ENCODE measurements at regions not wholly inside any gene's neighbourhood (a gene's known extent, or its start where the extent isn't known, plus 50 kb on each side); places are given as distances from the start of the nearest gene placed in this dataset.

DNA sequence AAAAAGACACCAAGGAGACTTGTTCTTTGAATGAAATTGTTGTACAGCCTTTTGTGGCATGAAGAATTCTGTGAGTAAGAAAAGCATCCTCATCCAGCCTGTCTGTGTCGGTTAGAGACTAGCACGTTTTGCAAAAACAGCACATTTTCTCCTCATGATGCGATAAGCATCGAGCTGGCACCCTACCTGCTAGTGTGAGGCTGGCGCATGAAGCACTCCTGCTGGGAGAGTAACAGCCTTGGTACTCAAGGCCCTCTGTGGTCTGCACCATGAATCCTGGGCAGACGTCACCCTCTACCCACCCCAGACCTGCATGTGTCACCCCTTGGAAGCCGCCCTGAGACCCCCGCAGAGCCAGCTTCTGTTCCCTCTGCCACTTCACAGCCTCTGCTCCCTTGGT lies 92.6 kb upstream of the TMEM132E start:
- TF ChIP-seq, protein P1, sequence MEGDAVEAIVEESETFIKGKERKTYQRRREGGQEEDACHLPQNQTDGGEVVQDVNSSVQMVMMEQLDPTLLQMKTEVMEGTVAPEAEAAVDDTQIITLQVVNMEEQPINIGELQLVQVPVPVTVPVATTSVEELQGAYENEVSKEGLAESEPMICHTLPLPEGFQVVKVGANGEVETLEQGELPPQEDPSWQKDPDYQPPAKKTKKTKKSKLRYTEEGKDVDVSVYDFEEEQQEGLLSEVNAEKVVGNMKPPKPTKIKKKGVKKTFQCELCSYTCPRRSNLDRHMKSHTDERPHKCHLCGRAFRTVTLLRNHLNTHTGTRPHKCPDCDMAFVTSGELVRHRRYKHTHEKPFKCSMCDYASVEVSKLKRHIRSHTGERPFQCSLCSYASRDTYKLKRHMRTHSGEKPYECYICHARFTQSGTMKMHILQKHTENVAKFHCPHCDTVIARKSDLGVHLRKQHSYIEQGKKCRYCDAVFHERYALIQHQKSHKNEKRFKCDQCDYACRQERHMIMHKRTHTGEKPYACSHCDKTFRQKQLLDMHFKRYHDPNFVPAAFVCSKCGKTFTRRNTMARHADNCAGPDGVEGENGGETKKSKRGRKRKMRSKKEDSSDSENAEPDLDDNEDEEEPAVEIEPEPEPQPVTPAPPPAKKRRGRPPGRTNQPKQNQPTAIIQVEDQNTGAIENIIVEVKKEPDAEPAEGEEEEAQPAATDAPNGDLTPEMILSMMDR (IDR thresholded peaks at IDR 0.05), result no peak
- TF ChIP-seq POLR2AphosphoS5 (IDR thresholded peaks at IDR 0.05), result no peak
- TF ChIP-seq POLR2A (IDR thresholded peaks at IDR 0.05), result no peak
- no peak for TF ChIP-seq EP300 (IDR thresholded peaks at IDR 0.05)
